H9 (cell line): ENCODE measurements at regions not wholly inside any gene's neighbourhood (a gene's known extent, or its start where the extent isn't known, plus 50 kb on each side); places are given as distances from the start of the nearest gene placed in this dataset.

Source experiments
- DNase-seq: peaks from one replicate; pipeline ENCODE4 v3.0.0-alpha.2; 2017
- H2AFZ ChIP-seq: one replicate; pipeline ENCODE4 v1.6.1; 2013; ENCODE audit warnings: mild to moderate bottlenecking, low read length, control low read depth, moderate library complexity
- H2AK5ac ChIP-seq: 2 replicates; pipeline ENCODE4 v1.6.1; 2013; ENCODE audit warnings: low read length, control low read depth, mixed read lengths; ENCODE audit not compliant: insufficient read length
- H2BK120ac ChIP-seq: one replicate; pipeline ENCODE4 v1.6.1; 2013; ENCODE audit warnings: low read depth, mild to moderate bottlenecking, low read length, control low read depth, inconsistent platforms; ENCODE audit not compliant: poor library complexity, severe bottlenecking
- H2BK12ac ChIP-seq: 2 replicates; pipeline ENCODE4 v1.6.1; 2013; ENCODE audit warnings: low read length, control low read depth, mixed read lengths, low read depth; ENCODE audit not compliant: insufficient read length
- H2BK15ac ChIP-seq: 2 replicates; pipeline ENCODE4 v1.6.1; 2013; ENCODE audit warnings: low read depth, low read length, control low read depth
- H2BK20ac ChIP-seq: one replicate; pipeline ENCODE4 v1.6.1; 2013; ENCODE audit warnings: low read depth, mild to moderate bottlenecking, low read length, control low read depth, inconsistent platforms; ENCODE audit not compliant: poor library complexity, severe bottlenecking
- H2BK5ac ChIP-seq: 2 replicates; pipeline ENCODE4 v1.6.1; 2013; ENCODE audit warnings: low read length, control low read depth, mixed read lengths; ENCODE audit not compliant: insufficient read length
- H3K14ac ChIP-seq: 2 replicates; pipeline ENCODE4 v1.6.1; 2013; ENCODE audit warnings: low read length, control low read depth; ENCODE audit not compliant: insufficient read depth
- H3K18ac ChIP-seq: 2 replicates; pipeline ENCODE4 v1.6.1; 2013; ENCODE audit warnings: low read depth, mild to moderate bottlenecking, mixed read lengths, low read length, control low read depth; ENCODE audit not compliant: insufficient read length
- H3K23ac ChIP-seq: 2 replicates; pipeline ENCODE4 v1.6.1; 2013; ENCODE audit warnings: low read length, control low read depth, mixed read lengths, low read depth; ENCODE audit not compliant: insufficient read length
- H3K23me2 ChIP-seq: 2 replicates; pipeline ENCODE4 v1.6.1; 2013; ENCODE audit warnings: low read depth, mild to moderate bottlenecking, mixed read lengths, low read length, control low read depth; ENCODE audit not compliant: insufficient read length, poor library complexity, severe bottlenecking
- H3K27ac ChIP-seq: 2 replicates; pipeline ENCODE4 v1.5.1; 2013; ENCODE audit warnings: low read length, control low read depth, mixed read lengths, low read depth; ENCODE audit not compliant: insufficient read length
- H3K27me3 ChIP-seq: 2 replicates; pipeline ENCODE4 v1.6.1; 2013; ENCODE audit warnings: low read length, control low read depth, inconsistent platforms; ENCODE audit not compliant: insufficient read depth
- H3K4ac ChIP-seq: 2 replicates; pipeline ENCODE4 v1.6.1; 2013; ENCODE audit warnings: low read depth, mild to moderate bottlenecking, control low read depth, inconsistent platforms, low read length, moderate library complexity
- H3K4me1 ChIP-seq: 2 replicates; pipeline ENCODE4 v1.6.1; 2013; ENCODE audit warnings: low read length, control low read depth, inconsistent platforms; ENCODE audit not compliant: insufficient read depth
- H3K4me2 ChIP-seq: 2 replicates; pipeline ENCODE4 v1.6.1; 2013; ENCODE audit warnings: low read length, control low read depth, mixed read lengths; ENCODE audit not compliant: insufficient read length, insufficient read depth
- H3K56ac ChIP-seq: 2 replicates; pipeline ENCODE4 v1.6.1; 2013; ENCODE audit warnings: low read depth, mild to moderate bottlenecking, mixed read lengths, low read length, control low read depth; ENCODE audit not compliant: insufficient read length
- H3K79me1 ChIP-seq: 2 replicates; pipeline ENCODE4 v1.6.1; 2013; ENCODE audit warnings: low read depth, mild to moderate bottlenecking, moderate library complexity, low read length, control low read depth, inconsistent platforms; ENCODE audit not compliant: insufficient read depth, poor library complexity, severe bottlenecking
- H3K79me2 ChIP-seq: 2 replicates; pipeline ENCODE4 v1.6.1; 2013; ENCODE audit warnings: low read length, control low read depth, inconsistent platforms; ENCODE audit not compliant: insufficient read depth
- H3K9ac ChIP-seq: 2 replicates; pipeline ENCODE4 v1.6.1; 2013; ENCODE audit warnings: low read length, control low read depth, mixed read lengths; ENCODE audit not compliant: insufficient read length; ENCODE audit errors: extremely low read depth
- H3K9me3 ChIP-seq: one replicate; pipeline ENCODE4 v1.6.1; 2013; ENCODE audit warnings: low read depth, low read length, inconsistent platforms; ENCODE audit not compliant: control insufficient read depth
- H3T11ph ChIP-seq: one replicate; pipeline ENCODE4 v1.6.1; 2013; ENCODE audit warnings: mild to moderate bottlenecking, low read length, control low read depth, inconsistent platforms
- H4K20me1 ChIP-seq: one replicate; pipeline ENCODE4 v1.6.1; 2013; ENCODE audit not compliant: control insufficient read depth, insufficient read length, insufficient read depth
- H4K5ac ChIP-seq: 2 replicates; pipeline ENCODE4 v1.6.1; 2013; ENCODE audit warnings: low read depth, mild to moderate bottlenecking, mixed read lengths, low read length, control low read depth; ENCODE audit not compliant: insufficient read length
- H4K8ac ChIP-seq: replicated peaks from 2 replicates; pipeline ENCODE4 v1.6.1; 2013; ENCODE audit warnings: low read length, control low read depth, mixed read lengths, low read depth; ENCODE audit not compliant: insufficient read length
- H4K91ac ChIP-seq: 2 replicates; pipeline ENCODE4 v1.6.1; 2013; ENCODE audit warnings: low read depth, mild to moderate bottlenecking, moderate library complexity, mixed read lengths, low read length, control low read depth; ENCODE audit not compliant: insufficient read length
- H3K27ac Mint-ChIP-seq, 3 experiments: 2 replicates in 2 of 3; 3 replicates in 1 of 3; pipeline ENCODE4 v1.8.0; 2020 to 2021; ENCODE audit warnings: mixed read lengths in 3 of 3, mild to moderate bottlenecking in 1 of 3, moderate library complexity in 1 of 3
- H3K27me3 Mint-ChIP-seq: 2 replicates; pipeline ENCODE4 v1.8.0; 2021; ENCODE audit warnings: low read depth, mild to moderate bottlenecking, moderate library complexity, mixed read lengths
- H3K36me3 Mint-ChIP-seq, 3 experiments: 2 replicates in 2 of 3; 3 replicates in 1 of 3; pipeline ENCODE4 v1.8.0; 2020 to 2021; ENCODE audit warnings: low read depth in 3 of 3, mixed read lengths in 3 of 3; ENCODE audit not compliant: insufficient read depth in 1 of 3
- H3K4me1 Mint-ChIP-seq, 2 experiments: 2 replicates each; pipeline ENCODE4 v1.8.0; 2020; ENCODE audit warnings: mixed read lengths in 2 of 2
- H3K4me3 Mint-ChIP-seq, 2 experiments: 2 replicates in 1 of 2; 3 replicates in 1 of 2; pipeline ENCODE4 v1.8.0; 2020 to 2021; ENCODE audit warnings: mild to moderate bottlenecking in 2 of 2, mixed read lengths in 2 of 2, moderate library complexity in 1 of 2
- H3K9me3 Mint-ChIP-seq, 2 experiments: 2 replicates in 1 of 2; 3 replicates in 1 of 2; pipeline ENCODE4 v1.8.0; 2020; ENCODE audit warnings: mild to moderate bottlenecking in 2 of 2, mixed read lengths in 2 of 2, moderate library complexity in 1 of 2
- CTCF ChIP-seq: fragments of 200-600 bp; sonication (generic); conservative IDR thresholded peaks from 3 replicates; pipeline ENCODE4 v1.8.0; 2021; ENCODE audit warnings: antibody characterized with exemption, mild to moderate bottlenecking
- WGBS: extraction: QIAGEN DNeasy Blood & Tissue Kit; methylation state at CpG from one replicate; pipeline ENCODE4 v1.1.7; 2013; ENCODE audit warnings: missing lambda C conversion rate, low lambda C conversion rate, mixed read lengths; ENCODE audit not compliant: insufficient read length; ENCODE audit errors: extremely low coverage; 5-methylcytosine and 5-hydroxymethylcytosine counted together

DNA sequence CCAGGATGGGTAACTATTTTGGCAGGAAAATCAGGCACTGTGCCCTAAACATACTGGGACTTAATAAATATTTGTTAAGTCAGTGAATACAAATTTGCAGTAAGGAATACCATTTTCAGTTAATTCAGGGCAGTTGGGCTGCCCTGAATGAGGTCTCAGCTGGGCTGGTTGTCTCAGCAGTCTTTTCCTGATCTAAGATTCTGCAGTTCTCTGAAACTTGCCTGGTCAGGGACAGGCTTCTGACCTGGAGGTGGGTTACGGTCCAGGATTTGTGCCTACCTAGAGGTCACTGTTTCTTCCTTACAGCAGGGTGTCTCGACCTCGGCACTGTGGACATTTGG lies 160.6 kb downstream of the KTN1 start:
- no CpG with 5 or more reads among the region's 3 CpGs for WGBS
- no peak overlapping the region for H4K5ac ChIP-seq
- no peaks in the 10 kb centered on the region for H3K79me1 ChIP-seq
- H3K9ac ChIP-seq, result no peak overlapping the region
- H3K4me2 ChIP-seq, result no peak overlapping the region
- no peak overlapping the region for H3K4ac ChIP-seq
- H3K27ac Mint-ChIP-seq, result 0 out of 7 replicates have a peak overlapping the region, but pooled peaks of 1 of the 3 experiments have one; percentile 52
- H3K36me3 Mint-ChIP-seq, result no peaks in the 10 kb centered on the region; a peak in 3 of 7 replicates
- no peak overlapping the region for H4K91ac ChIP-seq
- no peak overlapping the region for H2AFZ ChIP-seq
- H2BK5ac ChIP-seq, result no peak overlapping the region
- H3K4me3 Mint-ChIP-seq, result no peak overlapping the region
- peaks cover 2 to 3% of the 10 kb centered on the region in 2 experiments; a peak in 2 of 5 replicates for H3K9me3 Mint-ChIP-seq
- H3K23me2 ChIP-seq, result no peaks in the 10 kb centered on the region
- H3K79me2 ChIP-seq, result no peaks in the 10 kb centered on the region
- H3K56ac ChIP-seq, result no peak overlapping the region
- H3K4me1 ChIP-seq, result no peaks in the 10 kb centered on the region
- H3K27ac ChIP-seq, result no peak overlapping the region
- no peaks in the 10 kb centered on the region for H3K27me3 Mint-ChIP-seq
- H3K9me3 ChIP-seq, result no peaks in the 10 kb centered on the region
- no peaks in the 10 kb centered on the region for H4K20me1 ChIP-seq
- no peak overlapping the region for H3K18ac ChIP-seq
- H2AK5ac ChIP-seq, result no peak overlapping the region
- H2BK15ac ChIP-seq, result no peak overlapping the region
- H3K27me3 ChIP-seq, result no peaks in the 10 kb centered on the region
- no peak overlapping the region; the same call in 1 of the 2 replicates for H3K14ac ChIP-seq
- no peak overlapping the region for H4K8ac ChIP-seq
- H2BK12ac ChIP-seq, result no peak overlapping the region
- no peak overlapping the region for H2BK20ac ChIP-seq
- H3T11ph ChIP-seq, result no peak overlapping the region
- H3K23ac ChIP-seq, result no peak overlapping the region
- DNase-seq, result no peak
- TF ChIP-seq CTCF, result no peak
- H3K4me1 Mint-ChIP-seq, result peaks cover 10 to 18% of the 10 kb centered on the region in 2 experiments
- H2BK120ac ChIP-seq, result no peak overlapping the region
